Adrenal gland (tissue), 5 donors: ENCODE measurements at regions not wholly inside any gene's neighbourhood (a gene's known extent, or its start where the extent isn't known, plus 50 kb on each side); places are given as distances from the start of the nearest gene placed in this dataset.

Experiments
- POLR2A ChIP-seq, 2 donors: fragments of 450-650 bp; IDR thresholded peaks; one replicate each; pipeline ENCODE4 v1.6.1; 2017; ENCODE audit warnings: antibody characterized with exemption in 2 of 2, mild to moderate bottlenecking in 2 of 2, moderate library complexity in 1 of 2
- TF ChIP-seq, protein P1 (sequence below), 6 experiments: fragments of 450-650 bp in 4 of 6; fragments of 200-600 bp in 2 of 6; sonication (generic) in 1 of 6; IDR thresholded peaks; 1 replicate in 5 of 6; 2 replicates in 1 of 6; pipeline versions ENCODE4 v1.5.1 to v1.8.0; 2016 to 2021; ENCODE audit warnings: antibody characterized with exemption in 6 of 6, mild to moderate bottlenecking in 2 of 6, moderate library complexity in 1 of 6
- donor health status: DM: no; HTN: no; CAD: no.

DNA sequence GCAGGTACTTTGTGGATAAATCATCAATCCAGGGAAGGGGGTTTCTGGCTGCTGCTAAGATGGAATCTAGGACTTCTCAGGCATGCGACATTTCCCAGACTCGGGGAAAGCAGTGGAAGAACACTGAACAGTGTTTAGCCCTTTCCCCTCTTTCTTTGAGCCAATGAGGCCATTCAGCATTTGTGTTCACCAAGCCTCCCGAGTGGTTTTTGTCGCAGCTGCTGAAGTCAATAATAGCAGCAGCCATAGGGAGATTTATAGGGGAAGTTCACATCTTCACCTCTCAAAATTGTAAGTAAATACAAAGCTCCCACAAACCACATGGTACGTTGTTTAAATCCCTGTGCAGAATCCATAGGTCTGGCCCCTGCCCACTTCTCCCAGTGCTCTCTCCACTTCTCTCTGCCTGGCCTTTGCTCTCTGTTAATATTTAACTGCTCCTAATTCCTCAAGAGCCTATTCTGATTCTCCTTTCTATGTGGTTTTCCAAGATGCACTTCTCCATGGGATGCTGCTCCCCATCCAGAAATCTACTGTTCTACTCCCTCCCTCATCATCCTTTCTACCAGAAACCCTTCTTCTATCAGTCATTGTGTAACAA lies 230.7 kb downstream of the SHQ1 start:
- no peak for TF ChIP-seq POLR2A (IDR thresholded peaks at IDR 0.05)
- TF ChIP-seq, protein P1, sequence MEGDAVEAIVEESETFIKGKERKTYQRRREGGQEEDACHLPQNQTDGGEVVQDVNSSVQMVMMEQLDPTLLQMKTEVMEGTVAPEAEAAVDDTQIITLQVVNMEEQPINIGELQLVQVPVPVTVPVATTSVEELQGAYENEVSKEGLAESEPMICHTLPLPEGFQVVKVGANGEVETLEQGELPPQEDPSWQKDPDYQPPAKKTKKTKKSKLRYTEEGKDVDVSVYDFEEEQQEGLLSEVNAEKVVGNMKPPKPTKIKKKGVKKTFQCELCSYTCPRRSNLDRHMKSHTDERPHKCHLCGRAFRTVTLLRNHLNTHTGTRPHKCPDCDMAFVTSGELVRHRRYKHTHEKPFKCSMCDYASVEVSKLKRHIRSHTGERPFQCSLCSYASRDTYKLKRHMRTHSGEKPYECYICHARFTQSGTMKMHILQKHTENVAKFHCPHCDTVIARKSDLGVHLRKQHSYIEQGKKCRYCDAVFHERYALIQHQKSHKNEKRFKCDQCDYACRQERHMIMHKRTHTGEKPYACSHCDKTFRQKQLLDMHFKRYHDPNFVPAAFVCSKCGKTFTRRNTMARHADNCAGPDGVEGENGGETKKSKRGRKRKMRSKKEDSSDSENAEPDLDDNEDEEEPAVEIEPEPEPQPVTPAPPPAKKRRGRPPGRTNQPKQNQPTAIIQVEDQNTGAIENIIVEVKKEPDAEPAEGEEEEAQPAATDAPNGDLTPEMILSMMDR (IDR thresholded peaks at IDR 0.05), result no peak
